ENCODE measurements at regions not wholly inside any gene's neighbourhood (a gene's known extent, or its start where the extent isn't known, plus 50 kb on each side); places are given as distances from the start of the nearest gene placed in this dataset.

- CTCF ChIA-PET, result no interaction called here
- WGBS, 2 experiments (ENCODE audit: extremely low coverage in 2 of 2, insufficient read length in 1 of 2), result no CpG with 5 or more reads among the region's 7 CpGs
- Histone ChIP-seq H3K9me3 (ENCODE audit: control insufficient read depth, insufficient read depth, low read length) (no peaks in the 10 kb centered on the region), H4K5ac (ENCODE audit: low read depth, low read length) (no peak overlapping the region), H2BK15ac (ENCODE audit: low read depth, low read length) (no peak overlapping the region), H3K18ac (ENCODE audit: low read depth, low read length) (no peak overlapping the region), H4K8ac (ENCODE audit: low read depth in 2 of 2, low read length in 2 of 2) (no peak overlapping the region), H3K56ac (ENCODE audit: extremely low read depth, insufficient read depth, low read length) (no peak overlapping the region), H3K4ac (ENCODE audit: low read depth, low read length) (no peak overlapping the region), H3K4me3 (ENCODE audit: insufficient read depth, low read depth, low read length) (no peak overlapping the region), H3K4me1 (ENCODE audit: control insufficient read depth, insufficient read depth, low read length) (no peaks in the 10 kb centered on the region), H3K14ac (replicated peaks; ENCODE audit: low read depth, low read length) (no peak overlapping the region), H2AFZ (replicated peaks; ENCODE audit: low read length, poor library complexity) (no peak overlapping the region), H2AK5ac (ENCODE audit: low read depth, low read length) (no peak overlapping the region), H2BK120ac (ENCODE audit: low read depth, low read length) (no peak overlapping the region), H4K91ac (ENCODE audit: insufficient read depth, low read depth, low read length) (no peak overlapping the region), H3K23ac (ENCODE audit: low read depth, low read length) (no peak overlapping the region), H4K20me1 (ENCODE audit: insufficient read depth, low read length) (no peaks in the 10 kb centered on the region), H2BK20ac (ENCODE audit: low read depth, low read length) (no peak overlapping the region), H3K9me1 (ENCODE audit: insufficient read depth, low read length) (no peaks in the 10 kb centered on the region), H3K36me3 (ENCODE audit: control insufficient read depth, insufficient read depth, low read length) (no peaks in the 10 kb centered on the region), H2BK5ac (ENCODE audit: low read depth, low read length, poor library complexity, severe bottlenecking) (no peak overlapping the region), H3K27me3 (ENCODE audit: control insufficient read depth, insufficient read depth, low read length) (no peaks in the 10 kb centered on the region), H2AK9ac (replicated peaks; ENCODE audit: low read depth, low read length, poor library complexity) (no peak overlapping the region), H3K79me1 (ENCODE audit: low read depth in 1 of 2, low read length in 2 of 2) (no peaks in the 10 kb centered on the region), H3K27ac (ENCODE audit: insufficient read depth, low read length) (no peak overlapping the region), H3K9ac (ENCODE audit: low read depth, low read length) (no peak overlapping the region), H3K4me2 (ENCODE audit: low read depth, low read length) (no peak overlapping the region)
- TF ChIP-seq CTCF (conservative IDR thresholded peaks at IDR 0.05; ENCODE audit: low read depth, low read length), result no peak
- TF ChIP-seq BHLHE40 (IDR thresholded peaks at IDR 0.05; ENCODE audit: low read depth, low read length), result no peak
- no peak for TF ChIP-seq MAZ (IDR thresholded peaks at IDR 0.05; ENCODE audit: borderline replicate concordance, low read depth, low read length)
- no peak for TF ChIP-seq SMC3 (IDR thresholded peaks at IDR 0.05; ENCODE audit: low read depth, low read length)
- TF ChIP-seq ELK1 (IDR thresholded peaks at IDR 0.05; ENCODE audit: borderline replicate concordance, low read depth, low read length), result no peak
- no peak for TF ChIP-seq POLR2A (IDR thresholded peaks at IDR 0.05; ENCODE audit: low read depth, low read length)
- no peak for TF ChIP-seq FOS (IDR thresholded peaks at IDR 0.05; ENCODE audit: low read depth, low read length)
- no peak for TF ChIP-seq MAFK (IDR thresholded peaks at IDR 0.05; ENCODE audit: low read depth, low read length)
- no peak for TF ChIP-seq CHD1 (IDR thresholded peaks at IDR 0.05; ENCODE audit: low read depth, low read length)
- TF ChIP-seq RFX5 (IDR thresholded peaks at IDR 0.05; ENCODE audit: low read depth, low read length), result no peak
- TF ChIP-seq MXI1 (IDR thresholded peaks at IDR 0.05; ENCODE audit: borderline replicate concordance, low read depth, low read length), result no peak
- no peak for TF ChIP-seq USF2 (IDR thresholded peaks at IDR 0.05; ENCODE audit: low read depth, low read length)
- ATAC-seq (ENCODE audit: low read depth) (no peak), DNase-seq (no peak)
- in situ Hi-C loops (cut with MboI; ENCODE audit: low sequenced_read_pairs) (no loop called here), intact Hi-C loops (cut with micrococcal nuclease) (no loop called here), dilution Hi-C loops (cut with HindIII; ENCODE audit: low sequenced_read_pairs, unreplicated experiment) (no loop called here)
- POLR2A ChIA-PET (ENCODE audit: unreplicated experiment), result no interaction called here
- BruUV-seq (replicated peaks), result no TSS peak
Observed at GRCh38 chr3:86708893-86709292, 282.1 kb downstream of the VGLL3 start.
